Activated naive CD4-positive, alpha-beta T cell treated with anti-CD3 and anti-CD28 coated beads, Interleukin-2, amount 10 ng/mL, durations not matched to agents 7 days and 5 days (primary cell): ENCODE measurements at regions not wholly inside any gene's neighbourhood (a gene's known extent, or its start where the extent isn't known, plus 50 kb on each side); places are given as distances from the start of the nearest gene placed in this dataset.
"Not testable (repeated sequence)": the region's sequence is repeated elsewhere in the genome, so short reads cannot be mapped to it uniquely, and the experiment has no call there.

Experiments used
- CTCF ChIA-PET: fragments of 350-600 bp; sonication (Branson Sonifier 250); formaldehyde crosslinking; loops from one replicate; lab custom pipeline; 2021; ENCODE audit warnings: antibody characterized with exemption; lab: Charles Lee
- DNase-seq: peaks from one replicate; pipeline ENCODE4 v3.0.0-alpha.2; 2020
- H3K27ac Mint-ChIP-seq: one replicate; pipeline ENCODE4 v1.8.0; 2021; ENCODE audit warnings: mild to moderate bottlenecking, moderate library complexity, mixed read lengths
- H3K27me3 Mint-ChIP-seq: one replicate; pipeline ENCODE4 v1.8.0; 2021; ENCODE audit warnings: mild to moderate bottlenecking, mixed read lengths
- H3K36me3 Mint-ChIP-seq: one replicate; pipeline ENCODE4 v1.8.0; 2021; ENCODE audit warnings: mixed read lengths
- H3K4me1 Mint-ChIP-seq: one replicate; pipeline ENCODE4 v1.8.0; 2021; ENCODE audit warnings: mixed read lengths
- H3K4me3 Mint-ChIP-seq: one replicate; pipeline ENCODE4 v1.8.0; 2021; ENCODE audit warnings: mild to moderate bottlenecking, moderate library complexity, mixed read lengths
- H3K9me3 Mint-ChIP-seq: one replicate; pipeline ENCODE4 v1.8.0; 2021; ENCODE audit warnings: mixed read lengths

GRCh38 chr4:111043286-111043685 is 420.4 kb upstream of the PITX2 start:
- Mint-ChIP-seq H3K27me3 (no peaks in the 10 kb centered on the region), H3K36me3 (no peaks in the 10 kb centered on the region), H3K9me3 (peaks cover 2% of the 10 kb centered on the region), H3K4me3 (no peak overlapping the region), H3K27ac (no peak overlapping the region), H3K4me1 (no peaks in the 10 kb centered on the region)
- CTCF ChIA-PET, result no interaction called here
- DNase-seq, result no peak

- DNase-seq, result no peak
- H3K27me3 Mint-ChIP-seq, result no peaks in the 10 kb centered on the region
- no peak overlapping the region for H3K27ac Mint-ChIP-seq
- no peaks in the 10 kb centered on the region for H3K36me3 Mint-ChIP-seq
- H3K4me3 Mint-ChIP-seq, result no peak overlapping the region
- H3K4me1 Mint-ChIP-seq, result no peaks in the 10 kb centered on the region
- CTCF ChIA-PET, result no interaction called here
- peaks cover 7% of the 10 kb centered on the region for H3K9me3 Mint-ChIP-seq
Measured at GRCh38 chr4:111045992-111046391, 423.1 kb upstream of the PITX2 start.

DNA sequence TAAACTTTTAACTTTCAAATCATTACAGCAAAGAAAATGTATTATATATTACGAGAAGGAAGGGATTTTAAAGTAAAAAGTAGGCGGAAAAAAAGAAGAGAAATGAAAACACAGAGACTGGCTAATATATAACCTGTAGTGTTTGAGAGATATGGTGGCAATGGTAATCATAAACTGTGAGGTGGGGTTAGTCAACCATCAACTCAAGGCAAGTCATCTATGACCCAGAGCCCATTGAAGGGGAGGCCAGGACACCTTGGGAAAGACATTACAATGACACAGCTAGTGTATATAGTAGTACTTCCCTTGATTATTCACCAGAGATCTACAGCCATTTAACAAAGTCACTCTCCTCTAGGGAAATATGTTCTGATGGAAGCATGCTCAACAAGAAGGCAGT is 423.9 kb upstream of the PITX2 start:
- Mint-ChIP-seq H3K36me3 (no peaks in the 10 kb centered on the region), H3K4me1 (no peaks in the 10 kb centered on the region), H3K9me3 (peaks cover 12% of the 10 kb centered on the region), H3K27me3 (no peaks in the 10 kb centered on the region), H3K4me3 (no peak overlapping the region), H3K27ac (no peak overlapping the region)
- DNase-seq, result no peak
- CTCF ChIA-PET, result no interaction called here

DNA sequence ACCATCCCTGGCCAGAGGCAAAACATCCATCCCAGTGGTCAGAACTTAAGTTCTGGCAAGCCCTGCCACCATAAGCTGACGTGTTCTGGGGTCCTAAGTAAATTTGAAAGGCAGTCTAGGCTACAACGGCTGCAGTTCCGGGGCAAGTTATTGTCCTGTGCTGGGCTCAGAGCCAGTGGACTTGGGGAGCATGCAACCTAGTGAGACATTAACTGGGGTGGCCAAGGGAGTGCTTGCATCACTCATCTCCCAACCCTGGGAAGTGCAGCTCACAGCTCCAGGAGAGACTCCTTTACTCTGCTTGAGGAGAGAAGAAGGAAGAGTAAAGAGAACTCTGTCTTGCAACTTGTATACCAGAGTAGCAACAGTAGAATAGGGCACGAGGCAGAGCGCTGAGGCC is 425.4 kb upstream of the PITX2 start:
- CTCF ChIA-PET, result no interaction called here
- H3K27ac Mint-ChIP-seq, result no peak overlapping the region
- no peak for DNase-seq
- H3K4me1 Mint-ChIP-seq, result no peaks in the 10 kb centered on the region
- peaks cover 17% of the 10 kb centered on the region for H3K9me3 Mint-ChIP-seq
- no peaks in the 10 kb centered on the region for H3K27me3 Mint-ChIP-seq
- no peak overlapping the region for H3K4me3 Mint-ChIP-seq
- H3K36me3 Mint-ChIP-seq, result no peaks in the 10 kb centered on the region

GRCh38 chr4:111064342-111064993 is 441.6 kb upstream of the PITX2 start:
- no peaks in the 10 kb centered on the region for H3K4me1 Mint-ChIP-seq
- H3K36me3 Mint-ChIP-seq, result no peaks in the 10 kb centered on the region
- CTCF ChIA-PET, result no interaction called here
- no peaks in the 10 kb centered on the region for H3K27me3 Mint-ChIP-seq
- H3K9me3 Mint-ChIP-seq, result no peaks in the 10 kb centered on the region
- DNase-seq, result no peak
- H3K4me3 Mint-ChIP-seq, result no peak overlapping the region
- H3K27ac Mint-ChIP-seq, result no peak overlapping the region

DNA sequence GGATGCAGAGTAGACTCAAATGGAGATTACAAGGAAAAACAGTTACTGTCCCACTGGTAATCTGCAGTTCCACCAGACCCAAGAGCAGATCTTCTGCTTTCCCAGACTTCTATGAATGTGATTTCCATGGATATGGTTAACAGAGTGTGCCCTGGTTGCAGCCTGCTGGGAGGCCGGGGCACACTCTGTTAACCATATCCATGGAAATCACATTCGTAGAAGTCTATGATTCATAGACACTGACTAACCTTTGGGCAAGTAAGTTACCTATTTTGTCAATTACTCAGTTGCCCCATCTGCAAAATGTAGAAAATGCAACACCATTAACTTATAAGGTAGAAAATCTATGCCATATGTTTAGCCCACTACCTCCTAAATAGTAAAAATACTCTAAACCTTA is 443.1 kb upstream of the PITX2 start:
- CTCF ChIA-PET, result no interaction called here
- Mint-ChIP-seq H3K9me3 (no peaks in the 10 kb centered on the region), H3K36me3 (no peaks in the 10 kb centered on the region), H3K4me1 (no peaks in the 10 kb centered on the region), H3K4me3 (no peak overlapping the region), H3K27ac (no peak overlapping the region), H3K27me3 (no peaks in the 10 kb centered on the region)
- no peak for DNase-seq

- H3K27ac Mint-ChIP-seq, result no peak overlapping the region
- H3K4me1 Mint-ChIP-seq, result no peaks in the 10 kb centered on the region
- H3K36me3 Mint-ChIP-seq, result no peaks in the 10 kb centered on the region
- no peak for DNase-seq
- CTCF ChIA-PET, result no interaction called here
- no peak overlapping the region for H3K4me3 Mint-ChIP-seq
- H3K27me3 Mint-ChIP-seq, result no peaks in the 10 kb centered on the region
- H3K9me3 Mint-ChIP-seq, result no peaks in the 10 kb centered on the region
Measured at GRCh38 chr4:111066447-111066846, 443.6 kb upstream of the PITX2 start.

GRCh38 chr4:111066887-111067286 is 444.0 kb upstream of the PITX2 start:
- Mint-ChIP-seq H3K4me3 (no peak overlapping the region), H3K27ac (no peak overlapping the region), H3K4me1 (no peaks in the 10 kb centered on the region), H3K9me3 (no peaks in the 10 kb centered on the region), H3K36me3 (no peaks in the 10 kb centered on the region), H3K27me3 (no peaks in the 10 kb centered on the region)
- CTCF ChIA-PET, result no interaction called here
- no peak for DNase-seq

DNA sequence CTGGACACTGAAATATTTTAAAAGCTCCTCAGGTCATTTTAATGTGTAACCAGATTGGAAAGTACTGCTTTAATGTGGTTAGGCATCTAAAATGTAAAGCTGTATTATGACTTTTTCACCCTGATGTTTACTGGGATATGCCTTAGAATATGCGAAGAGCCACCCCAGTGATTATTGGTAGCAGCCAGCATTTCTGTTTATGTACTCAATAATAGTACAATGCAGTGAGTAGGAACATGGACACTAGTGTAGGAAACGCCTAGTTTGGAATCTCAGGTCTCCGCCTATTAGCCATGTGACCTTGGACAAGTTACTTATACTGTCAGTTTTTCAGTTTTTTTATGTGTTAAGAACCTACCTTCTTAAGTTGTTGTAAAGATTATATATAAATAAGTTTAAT is 446.0 kb upstream of the PITX2 start:
- Mint-ChIP-seq H3K4me3 (no peak overlapping the region), H3K27ac (no peak overlapping the region), H3K4me1 (no peaks in the 10 kb centered on the region), H3K36me3 (no peaks in the 10 kb centered on the region), H3K9me3 (peaks cover 2% of the 10 kb centered on the region), H3K27me3 (no peaks in the 10 kb centered on the region)
- DNase-seq, result no peak
- CTCF ChIA-PET, result no interaction called here

- DNase-seq, result no peak
- CTCF ChIA-PET, result no interaction called here
Measured at GRCh38 chr4:111070390-111070789, 447.5 kb upstream of the PITX2 start.

GRCh38 chr4:111074523-111075114 is 451.7 kb upstream of the PITX2 start:
- H3K36me3 Mint-ChIP-seq, result no peaks in the 10 kb centered on the region
- peaks cover 18% of the 10 kb centered on the region for H3K9me3 Mint-ChIP-seq
- no peak overlapping the region for H3K4me3 Mint-ChIP-seq
- H3K4me1 Mint-ChIP-seq, result no peaks in the 10 kb centered on the region
- CTCF ChIA-PET, result no interaction called here
- H3K27ac Mint-ChIP-seq, result no peak overlapping the region
- DNase-seq, result no peak
- H3K27me3 Mint-ChIP-seq, result no peaks in the 10 kb centered on the region

More at GRCh38 chr4:111070390-111070789, 447.5 kb upstream of the PITX2 start:
- peaks cover 8% of the 10 kb centered on the region for H3K9me3 Mint-ChIP-seq
- H3K27me3 Mint-ChIP-seq, result no peaks in the 10 kb centered on the region
- no peaks in the 10 kb centered on the region for H3K4me1 Mint-ChIP-seq
- H3K4me3 Mint-ChIP-seq, result no peak overlapping the region
- H3K27ac Mint-ChIP-seq, result no peak overlapping the region
- no peaks in the 10 kb centered on the region for H3K36me3 Mint-ChIP-seq

GRCh38 chr4:111076299-111076698 is 453.4 kb upstream of the PITX2 start:
- H3K27me3 Mint-ChIP-seq, H3K27ac Mint-ChIP-seq, H3K36me3 Mint-ChIP-seq, H3K4me3 Mint-ChIP-seq, H3K4me1 Mint-ChIP-seq, CTCF ChIA-PET, DNase-seq: not testable (repeated sequence)
- peaks cover 20% of the 10 kb centered on the region for H3K9me3 Mint-ChIP-seq

GRCh38 chr4:111108153-111108552 is 485.3 kb upstream of the PITX2 start:
- H3K4me3 Mint-ChIP-seq, result no peak overlapping the region
- H3K27me3 Mint-ChIP-seq, result no peaks in the 10 kb centered on the region

DNA sequence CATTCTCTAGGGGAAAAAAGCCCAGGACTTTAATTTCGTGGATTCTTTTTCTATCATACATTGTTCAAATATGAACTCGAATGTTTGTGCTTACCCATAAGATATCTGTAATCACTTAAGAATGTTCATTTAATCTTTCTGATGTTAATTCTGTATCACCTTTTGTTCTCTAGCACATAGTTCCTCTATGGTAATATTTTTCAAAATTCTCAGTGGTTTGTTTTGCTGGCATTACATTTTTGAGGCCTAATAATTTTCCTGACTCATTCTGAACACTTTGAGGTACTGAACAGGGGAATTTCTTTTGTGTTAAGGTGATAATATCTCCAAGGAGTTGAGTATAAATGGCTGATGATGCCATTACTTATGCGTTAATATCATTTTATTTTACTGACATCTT is 490.7 kb upstream of the PITX2 start:
- no peak overlapping the region for H3K4me3 Mint-ChIP-seq
- H3K9me3 Mint-ChIP-seq, result peaks cover 3% of the 10 kb centered on the region
- H3K4me1 Mint-ChIP-seq, result no peaks in the 10 kb centered on the region
- no peak overlapping the region for H3K27ac Mint-ChIP-seq
- H3K36me3 Mint-ChIP-seq, result no peaks in the 10 kb centered on the region
- H3K27me3 Mint-ChIP-seq, result no peaks in the 10 kb centered on the region
- CTCF ChIA-PET, result interaction anchor here (1.8 kb wide), 1 partner anchor 15 kb away, joined by 3 read pairs; no protein-coding TSS in a partner anchor
- DNase-seq, result no peak

More at GRCh38 chr4:111108153-111108552, 485.3 kb upstream of the PITX2 start:
- CTCF ChIA-PET, result no interaction called here
- H3K4me1 Mint-ChIP-seq, result no peaks in the 10 kb centered on the region
- no peaks in the 10 kb centered on the region for H3K9me3 Mint-ChIP-seq
- no peaks in the 10 kb centered on the region for H3K36me3 Mint-ChIP-seq
- no peak overlapping the region for H3K27ac Mint-ChIP-seq
- no peak for DNase-seq

- Mint-ChIP-seq H3K27ac (no peak overlapping the region), H3K4me3 (no peak overlapping the region), H3K27me3 (no peaks in the 10 kb centered on the region), H3K4me1 (no peaks in the 10 kb centered on the region), H3K9me3 (peaks cover 5% of the 10 kb centered on the region), H3K36me3 (no peaks in the 10 kb centered on the region)
- no peak for DNase-seq
- CTCF ChIA-PET, result no interaction called here
Measured at GRCh38 chr4:111115881-111116280, 493.0 kb upstream of the PITX2 start.
